GM12878 (cell line): ENCODE measurements at regions not wholly inside any gene's neighbourhood (a gene's known extent, or its start where the extent isn't known, plus 50 kb on each side); places are given as distances from the start of the nearest gene placed in this dataset.

Experiments used
- ATAC-seq: fragments of 200-7000 bp; cut with Tn5 transposase; 3 replicates; pipeline ENCODE4 v1.9.1; 2020; ENCODE audit warnings: mild to moderate bottlenecking, moderate library complexity
- BruUV-seq: library from RNA; stranded (reverse); fragments of 400-500 nt; replicated peaks from 2 replicates; lab custom pipeline; 2021; lab: Mats Ljungman, UMichigan
- CTCF ChIA-PET: fragments of 300-600 bp; sonication (Branson Sonifier 250); formaldehyde crosslinking; extraction: SDS; loops from one replicate; lab custom pipeline; 2021; ENCODE audit warnings: inconsistent platforms; lab: Yijun Ruan, JAX
- POLR2A ChIA-PET: fragments of 350-600 bp; formaldehyde crosslinking; extraction: SDS; loops from one replicate; lab custom pipeline; 2021; ENCODE audit warnings: inconsistent platforms; lab: Charles Lee
- RAD21 ChIA-PET: fragments of 300-600 bp; sonication (Branson Sonifier 250); formaldehyde crosslinking; loops from one replicate; lab custom pipeline; 2023; ENCODE audit warnings: antibody characterized with exemption; ENCODE audit not compliant: unreplicated experiment; lab: Charles Lee
- SMC1A ChIA-PET: fragments of 300-600 bp; sonication (Branson Sonifier 250); formaldehyde crosslinking; loops from one replicate; lab custom pipeline; 2023; ENCODE audit not compliant: unreplicated experiment, uncharacterized antibody; lab: Charles Lee
- DNase-seq: peaks from one replicate; pipeline ENCODE4 v3.0.0-alpha.2; 2011; ENCODE audit warnings: low read depth, low spot score
- FAIRE-seq: peaks from 3 replicates; lab custom pipeline; 2011; peaks lifted over from hg19 to GRCh38; lab: Jason Lieb, UNC
- H2AFZ ChIP-seq: 2 replicates; pipeline ENCODE4 v1.6.0; 2011; ENCODE audit warnings: low read depth, low read length, control low read depth; ENCODE audit not compliant: control insufficient read depth
- H3K27ac ChIP-seq: 2 replicates; pipeline ENCODE4 v1.5.1; 2011; ENCODE audit warnings: control low read depth; ENCODE audit not compliant: control insufficient read depth, insufficient read depth
- H3K27me3 ChIP-seq, 2 experiments: replicated peaks in 1 of 2; 2 replicates each; pipeline versions ENCODE4 v1.6.0 to v1.6.1; 2011; ENCODE audit warnings: low read length in 1 of 2; ENCODE audit not compliant: control insufficient read depth in 2 of 2, insufficient read depth in 2 of 2
- H3K36me3 ChIP-seq, 2 experiments: 2 replicates each; pipeline ENCODE4 v1.5.1; 2011; ENCODE audit warnings: low read length in 1 of 2; ENCODE audit not compliant: control insufficient read depth in 2 of 2, insufficient read depth in 2 of 2
- H3K4me1 ChIP-seq: 2 replicates; pipeline ENCODE4 v1.6.1; 2011; ENCODE audit warnings: mild to moderate bottlenecking, low read length, moderate library complexity, mixed read lengths; ENCODE audit not compliant: control insufficient read depth, insufficient read depth
- H3K4me2 ChIP-seq: 2 replicates; pipeline ENCODE4 v1.6.0; 2011; ENCODE audit warnings: control low read depth; ENCODE audit not compliant: control insufficient read depth, insufficient read depth
- H3K4me3 ChIP-seq: fragments of 200-600 bp; sonication (generic); 2 replicates; pipeline ENCODE4 v1.5.1; 2016
- H3K79me2 ChIP-seq: 2 replicates; pipeline ENCODE4 v1.6.0; 2011; ENCODE audit warnings: low read length; ENCODE audit not compliant: control insufficient read depth, insufficient read depth
- H3K9ac ChIP-seq: 2 replicates; pipeline ENCODE4 v1.8.0; 2011; ENCODE audit warnings: low read length, control low read depth, mixed read lengths; ENCODE audit not compliant: control insufficient read depth, insufficient read depth
- H3K9me3 ChIP-seq: replicated peaks from 3 replicates; pipeline ENCODE4 v1.5.1; 2011; ENCODE audit warnings: mild to moderate bottlenecking, low read length; ENCODE audit not compliant: control insufficient read depth, insufficient read depth
- H4K20me1 ChIP-seq: 2 replicates; pipeline ENCODE4 v1.6.0; 2011; ENCODE audit not compliant: control insufficient read depth, insufficient read depth
- ATF7 ChIP-seq: fragments of 450-650 bp; IDR thresholded peaks from 2 replicates; pipeline ENCODE4 v1.6.1; 2016; ENCODE audit warnings: low read depth, mild to moderate bottlenecking
- CEBPZ ChIP-seq: fragments of 150-350 bp; IDR thresholded peaks from 2 replicates; pipeline ENCODE4 v1.6.1; 2016; ENCODE audit warnings: low read depth, low read length
- WGBS: methylation state at CpG from one replicate; pipeline ENCODE4 v1.1.6; 2016; ENCODE audit warnings: low lambda C conversion rate; ENCODE audit not compliant: insufficient replicate concordance, insufficient coverage; ENCODE audit errors: missing lambda C conversion rate; 5-methylcytosine and 5-hydroxymethylcytosine counted together
- in situ Hi-C: fragments of 300-500 bp; cut with MboI; formaldehyde crosslinking; loops from 9 replicates; pipeline ENCODE4 v1.14.3; 2018; ENCODE audit warnings: mixed read lengths
- intact Hi-C: fragments of 100-400 bp; cut with micrococcal nuclease; formaldehyde crosslinking; loops from one replicate; pipeline ENCODE4 v1.14.2; 2022; ENCODE audit not compliant: unreplicated experiment

GRCh38 chr7:157472311-157473050, 135.7 kb downstream of the DNAJB6 start:
- intact Hi-C loops = no loop called here
- H3K4me3 ChIP-seq = no peak overlapping the region
- ATAC-seq = no peak
- POLR2A ChIA-PET = no interaction called here
- H3K9ac ChIP-seq = no peak overlapping the region
- H3K27me3 ChIP-seq = no peaks in the 10 kb centered on the region
- CTCF ChIA-PET = no interaction called here
- SMC1A ChIA-PET = no interaction called here
- RAD21 ChIA-PET = no interaction called here
- TF ChIP-seq CEBPZ (no peak), ATF7 (0 out of 2 replicates have a peak, but pooled peaks have one; percentile 29)
- no peaks in the 10 kb centered on the region for H3K36me3 ChIP-seq
- no peak overlapping the region for H3K27ac ChIP-seq
- no peaks in the 10 kb centered on the region for H3K79me2 ChIP-seq
- no peaks in the 10 kb centered on the region for H4K20me1 ChIP-seq
- in situ Hi-C loops = no loop called here
- DNase-seq = no peak
- no peaks in the 10 kb centered on the region for H3K4me1 ChIP-seq
- BruUV-seq = no TSS peak
- WGBS = 15% methylated on average over 9 of the region's 10 CpGs
- no peak overlapping the region for H3K4me2 ChIP-seq
- H2AFZ ChIP-seq = no peak overlapping the region
- H3K9me3 ChIP-seq = peaks cover 3% of the 10 kb centered on the region; the same call in 2 of the 3 replicates
- FAIRE-seq = no peak
